ENCODE measurements at regions not wholly inside any gene's neighbourhood (a gene's known extent, or its start where the extent isn't known, plus 50 kb on each side); places are given as distances from the start of the nearest gene placed in this dataset.

DNA sequence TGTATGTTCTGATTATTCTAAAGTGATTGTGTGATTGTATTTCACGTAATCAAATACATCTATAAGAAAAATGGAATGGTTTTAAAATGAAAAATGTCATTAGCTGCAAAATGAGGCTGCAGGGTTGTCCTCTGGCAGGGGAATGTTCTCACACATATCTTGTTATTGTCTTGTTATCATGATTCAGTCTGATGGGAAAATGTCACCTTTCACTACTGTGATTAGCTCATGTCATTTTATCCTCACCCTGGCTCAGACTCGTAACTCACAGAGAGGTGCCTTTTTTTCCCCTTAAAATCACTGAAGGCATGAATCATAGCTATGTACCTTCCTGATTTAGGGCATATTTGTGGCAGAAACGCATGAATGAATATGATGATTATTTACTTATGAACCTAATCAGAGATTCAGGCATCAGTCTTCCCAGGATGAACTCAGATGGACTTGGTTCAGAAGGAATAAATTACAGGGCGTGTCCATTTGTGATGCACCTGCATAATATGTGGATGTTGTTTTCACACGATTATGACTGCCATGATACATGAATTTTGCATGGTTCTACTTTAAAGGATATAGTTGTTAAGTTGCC lies 1339.2 kb downstream of the AACS start:
- no peaks in the 10 kb centered on the region for H3K9me3 ChIP-seq (replicated peaks in 1 of 3)
- DNase-seq, result no peak
- 70 to 80% (median 75%) methylated on average over 5 of the region's 5 CpGs for WGBS, 4 donors
- no peaks in the 10 kb centered on the region for H3K36me3 ChIP-seq (replicated peaks in 1 of 2)
- H3K4me1 ChIP-seq (replicated peaks in 1 of 2), result no peaks in the 10 kb centered on the region
- H3K4me3 ChIP-seq, result no peak overlapping the region
- intact Hi-C loops (cut with DNase I), result no loop called here
- TF ChIP-seq POLR2A (IDR thresholded peaks at IDR 0.05), result no peak
- H3K27ac ChIP-seq, result no peak overlapping the region
- H3K27me3 ChIP-seq, result no peaks in the 10 kb centered on the region

DNA sequence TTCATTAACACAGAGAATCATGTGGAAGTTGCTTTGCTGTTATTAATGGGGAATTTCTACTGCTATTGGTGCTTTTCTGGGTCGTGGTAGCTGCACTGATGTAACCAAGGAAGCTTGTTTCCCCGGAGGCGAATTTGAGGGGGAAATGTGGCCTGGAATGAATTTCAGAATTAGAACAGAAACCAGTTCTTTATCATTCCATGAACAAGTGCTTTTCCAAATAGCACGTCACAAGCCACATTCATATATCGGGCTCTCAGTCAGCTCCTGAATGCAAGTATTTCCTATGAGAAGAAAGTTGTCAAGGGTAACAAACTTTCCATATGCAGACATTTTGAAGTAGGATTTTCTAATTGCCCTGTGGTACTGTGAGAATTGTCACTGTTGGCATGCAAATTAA lies 1353.2 kb downstream of the AACS start:
- intact Hi-C loops (cut with DNase I), result no loop called here

DNA sequence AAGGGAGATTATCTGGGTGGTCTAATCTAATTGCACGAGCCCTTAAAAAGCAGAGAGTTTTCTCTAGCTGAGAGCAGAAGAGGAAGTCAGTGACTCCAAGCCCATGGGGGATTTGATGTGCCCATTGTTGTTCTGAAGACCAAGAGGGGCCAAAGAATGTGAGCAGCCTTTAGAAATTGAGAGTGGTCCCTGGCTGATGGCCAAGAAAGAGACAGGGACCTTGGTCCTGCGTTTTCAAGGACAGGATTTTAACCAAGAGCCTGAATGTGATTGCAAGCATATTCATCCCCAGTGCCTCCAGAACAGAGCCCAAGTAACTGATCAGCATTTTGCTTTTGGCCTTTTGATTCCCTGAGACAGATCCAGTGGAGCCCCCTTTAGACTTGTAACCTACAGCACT lies 1353.9 kb downstream of the AACS start:
- H3K4me1 ChIP-seq (replicated peaks in 1 of 2), result no peaks in the 10 kb centered on the region
- no peak overlapping the region for H3K27ac ChIP-seq
- no peak overlapping the region for H3K4me3 ChIP-seq
- H3K9me3 ChIP-seq (replicated peaks in 1 of 3), result no peaks in the 10 kb centered on the region
- no peak for TF ChIP-seq POLR2A (IDR thresholded peaks at IDR 0.05)
- TF ChIP-seq, protein P1, sequence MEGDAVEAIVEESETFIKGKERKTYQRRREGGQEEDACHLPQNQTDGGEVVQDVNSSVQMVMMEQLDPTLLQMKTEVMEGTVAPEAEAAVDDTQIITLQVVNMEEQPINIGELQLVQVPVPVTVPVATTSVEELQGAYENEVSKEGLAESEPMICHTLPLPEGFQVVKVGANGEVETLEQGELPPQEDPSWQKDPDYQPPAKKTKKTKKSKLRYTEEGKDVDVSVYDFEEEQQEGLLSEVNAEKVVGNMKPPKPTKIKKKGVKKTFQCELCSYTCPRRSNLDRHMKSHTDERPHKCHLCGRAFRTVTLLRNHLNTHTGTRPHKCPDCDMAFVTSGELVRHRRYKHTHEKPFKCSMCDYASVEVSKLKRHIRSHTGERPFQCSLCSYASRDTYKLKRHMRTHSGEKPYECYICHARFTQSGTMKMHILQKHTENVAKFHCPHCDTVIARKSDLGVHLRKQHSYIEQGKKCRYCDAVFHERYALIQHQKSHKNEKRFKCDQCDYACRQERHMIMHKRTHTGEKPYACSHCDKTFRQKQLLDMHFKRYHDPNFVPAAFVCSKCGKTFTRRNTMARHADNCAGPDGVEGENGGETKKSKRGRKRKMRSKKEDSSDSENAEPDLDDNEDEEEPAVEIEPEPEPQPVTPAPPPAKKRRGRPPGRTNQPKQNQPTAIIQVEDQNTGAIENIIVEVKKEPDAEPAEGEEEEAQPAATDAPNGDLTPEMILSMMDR (IDR thresholded peaks at IDR 0.05), result no peak
- intact Hi-C loops (cut with DNase I), result no loop called here
- no peaks in the 10 kb centered on the region for H3K27me3 ChIP-seq
- H3K36me3 ChIP-seq (replicated peaks in 1 of 2), result no peaks in the 10 kb centered on the region
- 33 to 43% (median 38%) methylated on average over 2 of the region's 2 CpGs for WGBS, 4 donors
- DNase-seq, result no peak

More for the DNA sequence above, 1353.2 kb downstream of the AACS start:
- no peaks in the 10 kb centered on the region for H3K4me1 ChIP-seq (replicated peaks in 1 of 2)
- H3K27ac ChIP-seq, result no peak overlapping the region
- no peak overlapping the region for H3K4me3 ChIP-seq
- WGBS, 4 donors, result 56 to 78% (median 76%) methylated on average over 5 of the region's 5 CpGs
- no peaks in the 10 kb centered on the region for H3K9me3 ChIP-seq (replicated peaks in 1 of 3)
- TF ChIP-seq POLR2A (IDR thresholded peaks at IDR 0.05), result no peak
- TF ChIP-seq, protein P1 (IDR thresholded peaks at IDR 0.05), result no peak
- no peaks in the 10 kb centered on the region for H3K36me3 ChIP-seq (replicated peaks in 1 of 2)
- no peak for DNase-seq
- H3K27me3 ChIP-seq, result no peaks in the 10 kb centered on the region

DNA sequence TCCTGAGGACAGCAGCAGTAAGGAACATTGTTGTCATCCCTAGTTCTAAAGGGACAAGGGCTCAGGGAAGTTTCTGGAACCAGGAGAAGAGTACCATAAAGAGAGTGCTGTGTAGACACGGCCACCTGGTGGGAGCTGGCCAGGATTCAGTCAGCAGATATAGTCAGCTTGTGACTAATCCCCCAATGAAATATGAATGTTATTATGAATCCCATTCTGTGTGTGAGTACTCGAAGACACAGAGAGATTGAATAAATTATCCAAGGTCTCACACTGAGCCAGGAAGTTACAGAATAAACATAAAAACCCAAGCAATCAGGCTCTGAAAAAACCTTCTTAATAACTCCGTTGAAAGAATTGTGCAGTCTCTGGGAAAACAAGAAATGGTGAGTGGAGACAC lies 1359.5 kb downstream of the AACS start:
- TF ChIP-seq POLR2A (IDR thresholded peaks at IDR 0.05), result no peak
- TF ChIP-seq, protein P1 (IDR thresholded peaks at IDR 0.05), result no peak
- H3K27me3 ChIP-seq, result no peaks in the 10 kb centered on the region
- intact Hi-C loops (cut with DNase I), result no loop called here
- no peaks in the 10 kb centered on the region for H3K36me3 ChIP-seq (replicated peaks in 1 of 2)
- no peak for DNase-seq
- no peak overlapping the region for H3K4me3 ChIP-seq
- no peaks in the 10 kb centered on the region for H3K9me3 ChIP-seq (replicated peaks in 1 of 3)
- H3K27ac ChIP-seq, result no peak overlapping the region
- no peaks in the 10 kb centered on the region for H3K4me1 ChIP-seq (replicated peaks in 1 of 2)
- whole genome bisulfite sequencing, 4 donors, result 40 to 53% (median 50%) methylated on average over 3 of the region's 3 CpGs

DNA sequence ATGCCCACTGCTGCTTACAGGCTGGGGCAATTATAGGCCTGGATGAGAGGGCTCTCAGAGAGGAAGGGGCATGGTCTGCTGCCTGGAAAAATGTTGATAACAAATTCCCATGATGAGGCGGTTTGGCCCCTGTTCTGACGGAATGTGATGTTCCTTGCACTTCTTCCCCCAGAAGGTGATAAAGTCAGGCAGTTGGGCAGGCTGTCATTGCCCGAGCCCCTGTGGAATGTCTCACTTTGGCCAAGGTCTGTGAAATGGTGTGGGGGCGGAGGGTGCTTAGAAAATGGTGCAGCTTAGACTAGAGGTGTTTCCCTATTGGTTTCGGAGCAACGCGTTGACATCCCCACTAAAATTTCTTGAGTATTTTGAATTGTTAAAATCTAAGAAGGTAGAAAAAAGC lies 1360.0 kb downstream of the AACS start:
- no peak for TF ChIP-seq POLR2A (IDR thresholded peaks at IDR 0.05)
- Histone ChIP-seq H3K9me3 (replicated peaks in 1 of 3) (no peaks in the 10 kb centered on the region), H3K36me3 (replicated peaks in 1 of 2) (no peaks in the 10 kb centered on the region), H3K4me1 (replicated peaks in 1 of 2) (no peaks in the 10 kb centered on the region), H3K27ac (no peak overlapping the region), H3K4me3 (no peak overlapping the region), H3K27me3 (no peaks in the 10 kb centered on the region)
- 73 to 78% (median 76%) methylated on average over 6 to 7 of the region's 7 CpGs for WGBS, 4 donors
- intact Hi-C loops (cut with DNase I), result no loop called here
- no peak for DNase-seq

All from adrenal gland (tissue), 9 donors.